Stimulated activated CD8-positive, alpha-beta memory T cell treated with anti-CD3 and anti-CD28 coated beads, Interleukin-4, amount 100 ng/mL, for 24 hours (primary cell): ENCODE measurements at regions not wholly inside any gene's neighbourhood (a gene's known extent, or its start where the extent isn't known, plus 50 kb on each side); places are given as distances from the start of the nearest gene placed in this dataset.

Source experiments
- DNase-seq: peaks from one replicate; pipeline ENCODE4 v3.0.0-alpha.2; 2020; ENCODE audit warnings: low read depth

- DNase-seq = no peak
Measured at GRCh38 chr6:165229216-165229615, 80.2 kb downstream of the C6orf118 start.

GRCh38 chr6:165227644-165228329 is 81.6 kb downstream of the C6orf118 start:
- DNase-seq = no peak

- DNase-seq = no peak
Measured at GRCh38 chr6:165223736-165224135, 85.7 kb downstream of the C6orf118 start.

GRCh38 chr6:165223101-165223500 is 86.3 kb downstream of the C6orf118 start:
- no peak for DNase-seq

- no peak for DNase-seq
Measured at GRCh38 chr6:165222315-165223025, 86.9 kb downstream of the C6orf118 start.

GRCh38 chr6:165220045-165220444 is 89.4 kb downstream of the C6orf118 start:
- no peak for DNase-seq

GRCh38 chr6:165219629-165220028 is 89.8 kb downstream of the C6orf118 start:
- no peak for DNase-seq

- DNase-seq = no peak
Measured at GRCh38 chr6:165218829-165219228, 90.6 kb downstream of the C6orf118 start.

- DNase-seq = no peak
Measured at GRCh38 chr6:165206798-165207197, 102.6 kb downstream of the C6orf118 start.

- no peak for DNase-seq
Measured at GRCh38 chr6:165205632-165206031, 103.8 kb downstream of the C6orf118 start.

GRCh38 chr6:165204807-165205545 is 104.4 kb downstream of the C6orf118 start:
- no peak for DNase-seq

- DNase-seq = no peak
Measured at GRCh38 chr6:165200178-165200577, 109.2 kb downstream of the C6orf118 start.

GRCh38 chr6:165191461-165191860 is 117.9 kb downstream of the C6orf118 start:
- no peak for DNase-seq

GRCh38 chr6:165186441-165187205 is 122.8 kb downstream of the C6orf118 start:
- no peak for DNase-seq

- DNase-seq = no peak
Measured at GRCh38 chr6:165186041-165186440, 123.4 kb downstream of the C6orf118 start.

- no peak for DNase-seq
Measured at GRCh38 chr6:165184192-165184979, 125.0 kb downstream of the C6orf118 start.

- DNase-seq = no peak
Measured at GRCh38 chr6:165183496-165184140, 125.8 kb downstream of the C6orf118 start.

- DNase-seq = no peak
Measured at GRCh38 chr6:165183071-165183470, 126.3 kb downstream of the C6orf118 start.

- no peak for DNase-seq
Measured at GRCh38 chr6:165181951-165182414, 127.4 kb downstream of the C6orf118 start.

GRCh38 chr6:165178056-165178455 is 131.3 kb downstream of the C6orf118 start:
- no peak for DNase-seq

- DNase-seq = no peak
Measured at GRCh38 chr6:165173484-165173883, 135.9 kb downstream of the C6orf118 start.
